ENCODE measurements at regions not wholly inside any gene's neighbourhood (a gene's known extent, or its start where the extent isn't known, plus 50 kb on each side); places are given as distances from the start of the nearest gene placed in this dataset.

DNA sequence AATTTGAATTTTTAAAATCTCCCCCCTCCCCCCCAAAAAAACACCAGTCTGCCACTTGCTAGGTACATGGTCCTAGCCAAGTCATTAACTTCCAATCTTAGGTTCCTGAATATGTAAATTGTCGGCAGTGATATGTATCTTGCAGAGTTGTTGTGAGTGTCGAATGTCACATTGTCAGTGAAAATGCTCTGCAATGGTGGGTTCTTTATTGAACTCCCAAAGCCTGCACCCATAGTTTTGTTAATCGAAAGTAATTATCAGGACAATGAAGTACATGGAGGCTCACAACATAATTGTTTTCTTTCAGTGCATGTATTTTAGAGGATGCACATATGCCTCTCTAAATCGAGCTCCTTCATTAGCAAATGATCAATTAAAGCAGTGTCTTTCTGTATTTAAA, 185.6 kb upstream of the S100G start:
- H3K79me2 ChIP-seq (ENCODE audit: control insufficient read depth, insufficient read depth, low read length) = no peaks in the 10 kb centered on the region
- in situ Hi-C loops (cut with MboI) = no loop called here
- no peaks in the 10 kb centered on the region for H3K9me3 ChIP-seq (replicated peaks; ENCODE audit: control insufficient read depth, insufficient read depth, low read depth, low read length)
- no peak for FAIRE-seq
- no peak overlapping the region for H3K27ac ChIP-seq (ENCODE audit: extremely low read depth, low read depth, low read length)
- no peaks in the 10 kb centered on the region for H3K4me1 ChIP-seq (replicated peaks in 1 of 2; ENCODE audit: control insufficient read depth in 2 of 2, insufficient read depth in 2 of 2, low read length in 2 of 2)
- ChIA-PET CTCF (ENCODE audit: low intra/inter-chr PET ratio) (no interaction called here), POLR2A (no interaction called here)
- H4K20me1 ChIP-seq (replicated peaks; ENCODE audit: control insufficient read depth, insufficient read depth, low read length) = no peaks in the 10 kb centered on the region
- intact Hi-C loops (cut with micrococcal nuclease) = no loop called here
- H3K4me2 ChIP-seq (ENCODE audit: insufficient read depth, low read length) = no peak overlapping the region
- H3K4me3 ChIP-seq = no peak overlapping the region
- no peak for DNase-seq (ENCODE audit: extremely low read depth in 1 of 4, low spot score in 3 of 4)
- H3K9ac ChIP-seq (ENCODE audit: insufficient read depth in 1 of 2, low read depth in 2 of 2, low read length in 2 of 2) = no peak overlapping the region
- 0 out of 5 replicates have a peak, but pooled peaks cover 0 to 6% of the 10 kb centered on the region in 2 experiments for H3K27me3 ChIP-seq (ENCODE audit: control insufficient read depth in 2 of 2, insufficient read depth in 2 of 2, low read length in 2 of 2)
- H3K36me3 ChIP-seq (ENCODE audit: control insufficient read depth, insufficient read depth, low read length) = no peaks in the 10 kb centered on the region
- H2AFZ ChIP-seq (ENCODE audit: low read depth, low read length) = no peak overlapping the region
- ATAC-seq = no peak
- TF ChIP-seq, protein P1, sequence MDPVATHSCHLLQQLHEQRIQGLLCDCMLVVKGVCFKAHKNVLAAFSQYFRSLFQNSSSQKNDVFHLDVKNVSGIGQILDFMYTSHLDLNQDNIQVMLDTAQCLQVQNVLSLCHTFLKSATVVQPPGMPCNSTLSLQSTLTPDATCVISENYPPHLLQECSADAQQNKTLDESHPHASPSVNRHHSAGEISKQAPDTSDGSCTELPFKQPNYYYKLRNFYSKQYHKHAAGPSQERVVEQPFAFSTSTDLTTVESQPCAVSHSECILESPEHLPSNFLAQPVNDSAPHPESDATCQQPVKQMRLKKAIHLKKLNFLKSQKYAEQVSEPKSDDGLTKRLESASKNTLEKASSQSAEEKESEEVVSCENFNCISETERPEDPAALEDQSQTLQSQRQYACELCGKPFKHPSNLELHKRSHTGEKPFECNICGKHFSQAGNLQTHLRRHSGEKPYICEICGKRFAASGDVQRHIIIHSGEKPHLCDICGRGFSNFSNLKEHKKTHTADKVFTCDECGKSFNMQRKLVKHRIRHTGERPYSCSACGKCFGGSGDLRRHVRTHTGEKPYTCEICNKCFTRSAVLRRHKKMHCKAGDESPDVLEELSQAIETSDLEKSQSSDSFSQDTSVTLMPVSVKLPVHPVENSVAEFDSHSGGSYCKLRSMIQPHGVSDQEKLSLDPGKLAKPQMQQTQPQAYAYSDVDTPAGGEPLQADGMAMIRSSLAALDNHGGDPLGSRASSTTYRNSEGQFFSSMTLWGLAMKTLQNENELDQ (CRISPR knock-in tag; IDR thresholded peaks at IDR 0.05; ENCODE audit: borderline replicate concordance) = no peak
- TF ChIP-seq, protein P2, sequence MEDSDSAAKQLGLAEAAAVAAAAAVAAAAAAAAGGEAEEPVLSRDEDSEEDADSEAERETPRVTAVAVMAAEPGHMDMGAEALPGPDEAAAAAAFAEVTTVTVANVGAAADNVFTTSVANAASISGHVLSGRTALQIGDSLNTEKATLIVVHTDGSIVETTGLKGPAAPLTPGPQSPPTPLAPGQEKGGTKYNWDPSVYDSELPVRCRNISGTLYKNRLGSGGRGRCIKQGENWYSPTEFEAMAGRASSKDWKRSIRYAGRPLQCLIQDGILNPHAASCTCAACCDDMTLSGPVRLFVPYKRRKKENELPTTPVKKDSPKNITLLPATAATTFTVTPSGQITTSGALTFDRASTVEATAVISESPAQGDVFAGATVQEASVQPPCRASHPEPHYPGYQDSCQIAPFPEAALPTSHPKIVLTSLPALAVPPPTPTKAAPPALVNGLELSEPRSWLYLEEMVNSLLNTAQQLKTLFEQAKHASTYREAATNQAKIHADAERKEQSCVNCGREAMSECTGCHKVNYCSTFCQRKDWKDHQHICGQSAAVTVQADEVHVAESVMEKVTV (CRISPR knock-in tag; IDR thresholded peaks at IDR 0.05) = no peak
- TF ChIP-seq ZNF695 (CRISPR knock-in tag; IDR thresholded peaks at IDR 0.05) (no peak), PRMT5 (CRISPR knock-in tag; IDR thresholded peaks at IDR 0.05) (no peak), TSC22D4 (tag; IDR thresholded peaks at IDR 0.05) (no peak)
- TF ChIP-seq, protein P3, sequence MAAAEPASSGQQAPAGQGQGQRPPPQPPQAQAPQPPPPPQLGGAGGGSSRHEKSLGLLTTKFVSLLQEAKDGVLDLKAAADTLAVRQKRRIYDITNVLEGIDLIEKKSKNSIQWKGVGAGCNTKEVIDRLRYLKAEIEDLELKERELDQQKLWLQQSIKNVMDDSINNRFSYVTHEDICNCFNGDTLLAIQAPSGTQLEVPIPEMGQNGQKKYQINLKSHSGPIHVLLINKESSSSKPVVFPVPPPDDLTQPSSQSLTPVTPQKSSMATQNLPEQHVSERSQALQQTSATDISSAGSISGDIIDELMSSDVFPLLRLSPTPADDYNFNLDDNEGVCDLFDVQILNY (CRISPR knock-in tag; IDR thresholded peaks at IDR 0.05) = no peak
- TF ChIP-seq, protein P4, sequence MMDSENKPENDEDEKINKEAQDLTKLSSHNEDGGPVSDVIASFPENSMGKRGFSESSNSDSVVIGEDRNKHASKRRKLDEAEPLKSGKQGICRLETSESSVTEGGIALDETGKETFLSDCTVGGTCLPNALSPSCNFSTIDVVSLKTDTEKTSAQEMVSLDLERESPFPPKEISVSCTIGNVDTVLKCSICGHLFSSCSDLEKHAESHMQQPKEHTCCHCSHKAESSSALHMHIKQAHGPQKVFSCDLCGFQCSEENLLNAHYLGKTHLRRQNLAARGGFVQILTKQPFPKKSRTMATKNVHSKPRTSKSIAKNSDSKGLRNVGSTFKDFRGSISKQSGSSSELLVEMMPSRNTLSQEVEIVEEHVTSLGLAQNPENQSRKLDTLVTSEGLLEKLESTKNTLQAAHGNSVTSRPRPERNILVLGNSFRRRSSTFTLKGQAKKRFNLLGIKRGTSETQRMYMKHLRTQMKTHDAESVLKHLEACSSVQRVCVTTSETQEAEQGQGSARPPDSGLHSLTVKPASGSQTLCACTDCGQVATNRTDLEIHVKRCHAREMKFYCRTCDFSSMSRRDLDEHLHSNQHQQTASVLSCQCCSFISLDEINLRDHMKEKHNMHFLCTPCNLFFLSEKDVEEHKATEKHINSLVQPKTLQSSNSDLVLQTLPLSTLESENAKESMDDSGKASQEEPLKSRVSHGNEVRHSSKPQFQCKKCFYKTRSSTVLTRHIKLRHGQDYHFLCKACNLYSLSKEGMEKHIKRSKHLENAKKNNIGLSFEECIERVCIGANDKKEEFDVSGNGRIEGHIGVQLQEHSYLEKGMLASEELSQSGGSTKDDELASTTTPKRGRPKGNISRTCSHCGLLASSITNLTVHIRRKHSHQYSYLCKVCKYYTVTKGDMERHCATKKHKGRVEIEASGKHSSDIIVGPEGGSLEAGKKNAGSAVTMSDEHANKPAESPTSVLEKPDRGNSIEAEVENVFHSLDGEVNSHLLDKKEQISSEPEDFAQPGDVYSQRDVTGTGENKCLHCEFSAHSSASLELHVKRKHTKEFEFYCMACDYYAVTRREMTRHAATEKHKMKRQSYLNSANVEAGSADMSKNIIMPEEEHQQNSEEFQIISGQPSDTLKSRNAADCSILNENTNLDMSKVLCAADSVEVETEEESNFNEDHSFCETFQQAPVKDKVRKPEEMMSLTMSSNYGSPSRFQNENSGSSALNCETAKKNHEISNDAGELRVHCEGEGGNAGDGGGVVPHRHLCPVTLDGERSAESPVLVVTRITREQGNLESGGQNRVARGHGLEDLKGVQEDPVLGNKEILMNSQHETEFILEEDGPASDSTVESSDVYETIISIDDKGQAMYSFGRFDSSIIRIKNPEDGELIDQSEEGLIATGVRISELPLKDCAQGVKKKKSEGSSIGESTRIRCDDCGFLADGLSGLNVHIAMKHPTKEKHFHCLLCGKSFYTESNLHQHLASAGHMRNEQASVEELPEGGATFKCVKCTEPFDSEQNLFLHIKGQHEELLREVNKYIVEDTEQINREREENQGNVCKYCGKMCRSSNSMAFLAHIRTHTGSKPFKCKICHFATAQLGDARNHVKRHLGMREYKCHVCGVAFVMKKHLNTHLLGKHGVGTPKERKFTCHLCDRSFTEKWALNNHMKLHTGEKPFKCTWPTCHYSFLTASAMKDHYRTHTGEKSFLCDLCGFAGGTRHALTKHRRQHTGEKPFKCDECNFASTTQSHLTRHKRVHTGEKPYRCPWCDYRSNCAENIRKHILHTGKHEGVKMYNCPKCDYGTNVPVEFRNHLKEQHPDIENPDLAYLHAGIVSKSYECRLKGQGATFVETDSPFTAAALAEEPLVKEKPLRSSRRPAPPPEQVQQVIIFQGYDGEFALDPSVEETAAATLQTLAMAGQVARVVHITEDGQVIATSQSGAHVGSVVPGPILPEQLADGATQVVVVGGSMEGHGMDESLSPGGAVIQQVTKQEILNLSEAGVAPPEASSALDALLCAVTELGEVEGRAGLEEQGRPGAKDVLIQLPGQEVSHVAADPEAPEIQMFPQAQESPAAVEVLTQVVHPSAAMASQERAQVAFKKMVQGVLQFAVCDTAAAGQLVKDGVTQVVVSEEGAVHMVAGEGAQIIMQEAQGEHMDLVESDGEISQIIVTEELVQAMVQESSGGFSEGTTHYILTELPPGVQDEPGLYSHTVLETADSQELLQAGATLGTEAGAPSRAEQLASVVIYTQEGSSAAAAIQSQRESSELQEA (IDR thresholded peaks at IDR 0.05; ENCODE audit: low read depth) = no peak
- no TSS peak for BruUV-seq (replicated peaks)
- whole genome bisulfite sequencing (ENCODE audit: insufficient coverage, low coverage, missing lambda C conversion rate) = 0% methylated on average over 4 of the region's 4 CpGs
- H3K9me1 ChIP-seq (ENCODE audit: control insufficient read depth, insufficient read depth, low read length) = no peaks in the 10 kb centered on the region
